IMR-90 (cell line): ENCODE measurements at regions not wholly inside any gene's neighbourhood (a gene's known extent, or its start where the extent isn't known, plus 50 kb on each side); places are given as distances from the start of the nearest gene placed in this dataset.

Experiments
- CEBPB ChIP-seq: IDR thresholded peaks from 2 replicates; pipeline ENCODE4 v1.6.1; 2012; ENCODE audit warnings: low read depth, low read length, improper control_type of control experiment
- CTCF ChIP-seq: conservative IDR thresholded peaks from 2 replicates; pipeline ENCODE4 v1.5.1; 2012; ENCODE audit warnings: mild to moderate bottlenecking, low read depth, low read length, improper control_type of control experiment
- ELK1 ChIP-seq: fragments of 150-350 bp; IDR thresholded peaks from 2 replicates; pipeline ENCODE4 v1.6.1; 2016; ENCODE audit warnings: low read depth, mild to moderate bottlenecking, low read length, moderate library complexity, borderline replicate concordance
- MAFK ChIP-seq: IDR thresholded peaks from 2 replicates; pipeline ENCODE4 v1.6.1; 2012; ENCODE audit warnings: low read depth, low read length, improper control_type of control experiment
- POLR2A ChIP-seq: IDR thresholded peaks from 2 replicates; pipeline ENCODE4 v1.6.1; 2012; ENCODE audit warnings: mild to moderate bottlenecking, low read depth, low read length
- SMC3 ChIP-seq: fragments of 150-350 bp; IDR thresholded peaks from 2 replicates; pipeline ENCODE4 v1.6.1; 2016; ENCODE audit warnings: low read depth, mild to moderate bottlenecking, antibody characterized with exemption, low read length, moderate library complexity
- USF2 ChIP-seq: fragments of 150-350 bp; IDR thresholded peaks from 2 replicates; pipeline ENCODE4 v1.6.1; 2017; ENCODE audit warnings: mild to moderate bottlenecking, antibody characterized with exemption, low read length, low read depth

GRCh38 chr10:53111529-53111928 is 338.9 kb upstream of the MBL2 start:
- no peak for TF ChIP-seq CTCF
- TF ChIP-seq USF2, result no peak
- TF ChIP-seq MAFK, result no peak
- no peak for TF ChIP-seq ELK1
- no peak for TF ChIP-seq CEBPB
- TF ChIP-seq SMC3, result no peak
- no peak for TF ChIP-seq POLR2A
